ENCODE measurements at regions not wholly inside any gene's neighbourhood (a gene's known extent, or its start where the extent isn't known, plus 50 kb on each side); places are given as distances from the start of the nearest gene placed in this dataset.
"Not testable (repeated sequence)": the region's sequence is repeated elsewhere in the genome, so short reads cannot be mapped to it uniquely, and the experiment has no call there.

- DNase-seq, result no peak
These were observed 154.7 kb downstream of the BTBD3 start for GRCh38 chr20:12072221-12072953.

- DNase-seq, result no peak
These were observed 155.2 kb downstream of the BTBD3 start for GRCh38 chr20:12072954-12073264.

- DNase-seq, result no peak
These were observed 156.5 kb downstream of the BTBD3 start for GRCh38 chr20:12074111-12074655.

- no peak for DNase-seq
These were observed 158.5 kb downstream of the BTBD3 start for GRCh38 chr20:12076200-12076599.

GRCh38 chr20:12077875-12078274, 160.2 kb downstream of the BTBD3 start:
- DNase-seq, result no peak

- DNase-seq, result no peak
These were observed 161.8 kb downstream of the BTBD3 start for GRCh38 chr20:12079490-12079889.

GRCh38 chr20:12083269-12083668, 165.6 kb downstream of the BTBD3 start:
- DNase-seq, result no peak

GRCh38 chr20:12084482-12084881, 166.8 kb downstream of the BTBD3 start:
- no peak for DNase-seq

GRCh38 chr20:12086359-12086758, 168.7 kb downstream of the BTBD3 start:
- DNase-seq, result no peak

- no peak for DNase-seq
These were observed 173.2 kb downstream of the BTBD3 start for GRCh38 chr20:12090920-12091319.

- no peak for DNase-seq
These were observed 175.5 kb downstream of the BTBD3 start for GRCh38 chr20:12093057-12093796.

- DNase-seq, result not testable (repeated sequence)
These were observed 176.1 kb downstream of the BTBD3 start for GRCh38 chr20:12093797-12094190.

- DNase-seq, result no peak
These were observed 177.7 kb downstream of the BTBD3 start for GRCh38 chr20:12095180-12095920.

GRCh38 chr20:12098421-12098820, 180.7 kb downstream of the BTBD3 start:
- DNase-seq, result no peak

- DNase-seq, result no peak
These were observed 191.2 kb downstream of the BTBD3 start for GRCh38 chr20:12108846-12109245.

- DNase-seq, result no peak
These were observed 192.6 kb downstream of the BTBD3 start for GRCh38 chr20:12110274-12110673.

GRCh38 chr20:12110711-12111110, 193.0 kb downstream of the BTBD3 start:
- no peak for DNase-seq

GRCh38 chr20:12111431-12112088, 193.9 kb downstream of the BTBD3 start:
- no peak for DNase-seq

- no peak for DNase-seq
These were observed 194.4 kb downstream of the BTBD3 start for GRCh38 chr20:12112089-12112474.

GRCh38 chr20:12112665-12113064, 195.0 kb downstream of the BTBD3 start:
- DNase-seq, result no peak

- no peak for DNase-seq
These were observed 195.4 kb downstream of the BTBD3 start for GRCh38 chr20:12113075-12113467.

Data from right kidney (tissue), 1 donor.